ENCODE measurements at regions not wholly inside any gene's neighbourhood (a gene's known extent, or its start where the extent isn't known, plus 50 kb on each side); places are given as distances from the start of the nearest gene placed in this dataset.

DNA sequence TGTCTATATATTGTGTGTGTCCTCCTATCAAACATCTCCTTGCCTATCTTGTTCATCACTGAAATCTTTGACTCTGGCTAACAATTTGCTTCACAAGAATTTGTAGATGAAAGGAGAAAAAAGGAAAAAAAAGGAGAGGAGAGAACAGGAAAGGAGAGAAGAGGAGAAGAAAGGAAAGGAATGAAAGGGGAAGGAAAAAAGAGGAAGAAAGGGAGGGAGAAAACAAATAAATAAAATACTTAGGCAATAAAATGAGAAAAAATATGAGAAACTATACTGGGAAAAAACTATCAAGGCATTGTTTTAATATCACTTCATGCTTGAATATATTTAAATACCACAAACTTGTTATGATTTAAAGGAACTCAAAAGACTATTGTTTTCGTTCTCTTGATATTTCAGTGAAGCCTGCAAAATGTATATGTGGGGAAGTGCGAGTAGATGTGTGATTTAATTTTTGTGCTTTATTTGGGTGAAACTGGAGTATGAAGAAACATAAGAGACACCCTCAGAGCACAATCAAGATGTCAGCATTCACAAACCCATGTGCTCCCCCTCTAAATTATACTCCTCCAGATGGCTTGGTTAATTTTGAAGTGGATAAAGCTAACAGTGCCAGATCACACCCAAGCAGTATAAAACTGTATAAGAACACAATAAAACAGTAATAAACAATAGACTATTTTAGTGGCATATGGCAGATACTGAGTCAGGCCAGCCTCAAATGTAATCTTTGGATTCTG, 205.7 kb upstream of the SAMSN1 start (continued):
- TF ChIP-seq, protein P1, sequence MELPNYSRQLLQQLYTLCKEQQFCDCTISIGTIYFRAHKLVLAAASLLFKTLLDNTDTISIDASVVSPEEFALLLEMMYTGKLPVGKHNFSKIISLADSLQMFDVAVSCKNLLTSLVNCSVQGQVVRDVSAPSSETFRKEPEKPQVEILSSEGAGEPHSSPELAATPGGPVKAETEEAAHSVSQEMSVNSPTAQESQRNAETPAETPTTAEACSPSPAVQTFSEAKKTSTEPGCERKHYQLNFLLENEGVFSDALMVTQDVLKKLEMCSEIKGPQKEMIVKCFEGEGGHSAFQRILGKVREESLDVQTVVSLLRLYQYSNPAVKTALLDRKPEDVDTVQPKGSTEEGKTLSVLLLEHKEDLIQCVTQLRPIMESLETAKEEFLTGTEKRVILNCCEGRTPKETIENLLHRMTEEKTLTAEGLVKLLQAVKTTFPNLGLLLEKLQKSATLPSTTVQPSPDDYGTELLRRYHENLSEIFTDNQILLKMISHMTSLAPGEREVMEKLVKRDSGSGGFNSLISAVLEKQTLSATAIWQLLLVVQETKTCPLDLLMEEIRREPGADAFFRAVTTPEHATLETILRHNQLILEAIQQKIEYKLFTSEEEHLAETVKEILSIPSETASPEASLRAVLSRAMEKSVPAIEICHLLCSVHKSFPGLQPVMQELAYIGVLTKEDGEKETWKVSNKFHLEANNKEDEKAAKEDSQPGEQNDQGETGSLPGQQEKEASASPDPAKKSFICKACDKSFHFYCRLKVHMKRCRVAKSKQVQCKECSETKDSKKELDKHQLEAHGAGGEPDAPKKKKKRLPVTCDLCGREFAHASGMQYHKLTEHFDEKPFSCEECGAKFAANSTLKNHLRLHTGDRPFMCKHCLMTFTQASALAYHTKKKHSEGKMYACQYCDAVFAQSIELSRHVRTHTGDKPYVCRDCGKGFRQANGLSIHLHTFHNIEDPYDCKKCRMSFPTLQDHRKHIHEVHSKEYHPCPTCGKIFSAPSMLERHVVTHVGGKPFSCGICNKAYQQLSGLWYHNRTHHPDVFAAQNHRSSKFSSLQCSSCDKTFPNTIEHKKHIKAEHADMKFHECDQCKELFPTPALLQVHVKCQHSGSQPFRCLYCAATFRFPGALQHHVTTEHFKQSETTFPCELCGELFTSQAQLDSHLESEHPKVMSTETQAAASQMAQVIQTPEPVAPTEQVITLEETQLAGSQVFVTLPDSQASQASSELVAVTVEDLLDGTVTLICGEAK (IDR thresholded peaks at IDR 0.05), result peak; percentile 27; the same call in 1 of the 2 replicates
- TF ChIP-seq, protein P1 (CRISPR knock-in tag; IDR thresholded peaks at IDR 0.05), result no peak
- TF ChIP-seq TAL1 (IDR thresholded peaks at IDR 0.05) (0 out of 2 replicates have a peak, but pooled peaks have one; percentile 5), THRAP3 (IDR thresholded peaks at IDR 0.05; ENCODE audit: borderline replicate concordance) (peak; percentile 31; the same call in 1 of the 2 replicates), GATAD2B (IDR thresholded peaks at IDR 0.05; ENCODE audit: borderline replicate concordance) (no peak), ZNF143 (CRISPR knock-in tag; IDR thresholded peaks at IDR 0.05) (no peak), BRF1 (IDR thresholded peaks at IDR 0.05; ENCODE audit: borderline replicate concordance, extremely low read depth, insufficient read length) (no peak), POLR2AphosphoS5 (IDR thresholded peaks at IDR 0.05; ENCODE audit: control insufficient read depth, insufficient read depth, low read depth, low read length) (no peak), EP400 (IDR thresholded peaks at IDR 0.05) (no peak), ASH1L (IDR thresholded peaks at IDR 0.05; ENCODE audit: borderline replicate concordance, low read depth, partially characterized antibody) (peak; percentile 41), ZFX (CRISPR knock-in tag; IDR thresholded peaks at IDR 0.05) (no peak), POLR3A (IDR thresholded peaks at IDR 0.05; ENCODE audit: borderline replicate concordance, extremely low read depth, insufficient read depth, insufficient read length) (no peak), SMARCC2 (IDR thresholded peaks at IDR 0.05; ENCODE audit: low read depth) (0 out of 2 replicates have a peak, but pooled peaks have one; percentile 5), KAT7 (CRISPR knock-in tag; IDR thresholded peaks at IDR 0.05; ENCODE audit: borderline replicate concordance) (no peak)
- TF ChIP-seq, protein P2, sequence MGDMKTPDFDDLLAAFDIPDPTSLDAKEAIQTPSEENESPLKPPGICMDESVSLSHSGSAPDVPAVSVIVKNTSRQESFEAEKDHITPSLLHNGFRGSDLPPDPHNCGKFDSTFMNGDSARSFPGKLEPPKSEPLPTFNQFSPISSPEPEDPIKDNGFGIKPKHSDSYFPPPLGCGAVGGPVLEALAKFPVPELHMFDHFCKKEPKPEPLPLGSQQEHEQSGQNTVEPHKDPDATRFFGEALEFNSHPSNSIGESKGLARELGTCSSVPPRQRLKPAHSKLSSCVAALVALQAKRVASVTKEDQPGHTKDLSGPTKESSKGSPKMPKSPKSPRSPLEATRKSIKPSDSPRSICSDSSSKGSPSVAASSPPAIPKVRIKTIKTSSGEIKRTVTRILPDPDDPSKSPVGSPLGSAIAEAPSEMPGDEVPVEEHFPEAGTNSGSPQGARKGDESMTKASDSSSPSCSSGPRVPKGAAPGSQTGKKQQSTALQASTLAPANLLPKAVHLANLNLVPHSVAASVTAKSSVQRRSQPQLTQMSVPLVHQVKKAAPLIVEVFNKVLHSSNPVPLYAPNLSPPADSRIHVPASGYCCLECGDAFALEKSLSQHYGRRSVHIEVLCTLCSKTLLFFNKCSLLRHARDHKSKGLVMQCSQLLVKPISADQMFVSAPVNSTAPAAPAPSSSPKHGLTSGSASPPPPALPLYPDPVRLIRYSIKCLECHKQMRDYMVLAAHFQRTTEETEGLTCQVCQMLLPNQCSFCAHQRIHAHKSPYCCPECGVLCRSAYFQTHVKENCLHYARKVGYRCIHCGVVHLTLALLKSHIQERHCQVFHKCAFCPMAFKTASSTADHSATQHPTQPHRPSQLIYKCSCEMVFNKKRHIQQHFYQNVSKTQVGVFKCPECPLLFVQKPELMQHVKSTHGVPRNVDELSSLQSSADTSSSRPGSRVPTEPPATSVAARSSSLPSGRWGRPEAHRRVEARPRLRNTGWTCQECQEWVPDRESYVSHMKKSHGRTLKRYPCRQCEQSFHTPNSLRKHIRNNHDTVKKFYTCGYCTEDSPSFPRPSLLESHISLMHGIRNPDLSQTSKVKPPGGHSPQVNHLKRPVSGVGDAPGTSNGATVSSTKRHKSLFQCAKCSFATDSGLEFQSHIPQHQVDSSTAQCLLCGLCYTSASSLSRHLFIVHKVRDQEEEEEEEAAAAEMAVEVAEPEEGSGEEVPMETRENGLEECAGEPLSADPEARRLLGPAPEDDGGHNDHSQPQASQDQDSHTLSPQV (IDR thresholded peaks at IDR 0.05), result peak; percentile 63; the same call in 1 of the 2 replicates

Measured in K562 (cell line).